Gastroesophageal sphincter (tissue), 3 donors: ENCODE measurements at regions not wholly inside any gene's neighbourhood (a gene's known extent, or its start where the extent isn't known, plus 50 kb on each side); places are given as distances from the start of the nearest gene placed in this dataset.
"Not testable (repeated sequence)": the region's sequence is repeated elsewhere in the genome, so short reads cannot be mapped to it uniquely, and the experiment has no call there.

ENCODE experiments used
- POLR2AphosphoS5 ChIP-seq: sonication (generic); formaldehyde crosslinking; IDR thresholded peaks from one replicate; pipeline ENCODE4 v1.6.1; 2017; ENCODE audit warnings: antibody characterized with exemption
- TF ChIP-seq, protein P1 (sequence below), 4 experiments: fragments of 200-600 bp in 2 of 4; fragments of 450-650 bp in 2 of 4; sonication (generic) in 1 of 4; IDR thresholded peaks; one replicate each; pipeline ENCODE4 v1.5.1; 2017 to 2019; ENCODE audit warnings: antibody characterized with exemption in 4 of 4, mild to moderate bottlenecking in 2 of 4, moderate library complexity in 2 of 4

DNA sequence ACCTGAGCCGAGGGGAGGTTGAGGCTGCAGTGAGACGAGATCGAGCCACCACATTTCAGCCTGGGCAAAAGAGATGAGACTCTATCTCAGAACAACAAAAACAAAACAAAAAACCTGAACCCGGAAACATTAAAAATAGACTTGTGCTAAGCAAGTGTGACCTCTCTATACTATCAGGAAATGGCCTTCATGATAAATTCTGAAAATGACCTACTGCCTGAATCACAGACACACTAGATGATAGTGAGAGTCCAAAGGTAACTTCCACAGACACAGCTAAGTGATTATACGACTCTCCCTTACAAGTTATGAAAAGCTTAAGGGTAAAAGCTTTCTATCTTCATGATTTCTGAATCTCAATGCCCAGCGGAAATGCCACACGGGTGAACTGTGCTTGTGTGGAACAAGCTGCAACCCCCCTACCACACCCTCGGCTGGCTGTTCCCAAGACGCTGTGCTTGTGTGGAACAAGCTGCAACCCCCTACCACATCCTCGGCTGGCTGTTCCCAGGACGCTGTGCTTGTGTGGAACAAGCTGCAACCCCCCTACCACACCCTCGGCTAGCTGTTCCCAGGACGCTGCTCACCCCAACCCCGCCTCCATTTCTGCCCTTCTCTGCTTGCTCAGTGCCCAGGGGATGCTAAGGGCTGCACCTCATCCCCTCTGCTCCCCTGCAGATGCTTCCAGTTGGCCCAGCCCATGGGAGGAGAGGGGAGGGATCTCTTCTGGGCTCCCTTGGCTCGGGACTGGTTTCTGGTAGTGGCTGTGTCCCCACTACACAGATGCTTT, 56.2 kb upstream of the TNK2 start:
- TF ChIP-seq POLR2AphosphoS5 = not testable (repeated sequence)
- TF ChIP-seq, protein P1, sequence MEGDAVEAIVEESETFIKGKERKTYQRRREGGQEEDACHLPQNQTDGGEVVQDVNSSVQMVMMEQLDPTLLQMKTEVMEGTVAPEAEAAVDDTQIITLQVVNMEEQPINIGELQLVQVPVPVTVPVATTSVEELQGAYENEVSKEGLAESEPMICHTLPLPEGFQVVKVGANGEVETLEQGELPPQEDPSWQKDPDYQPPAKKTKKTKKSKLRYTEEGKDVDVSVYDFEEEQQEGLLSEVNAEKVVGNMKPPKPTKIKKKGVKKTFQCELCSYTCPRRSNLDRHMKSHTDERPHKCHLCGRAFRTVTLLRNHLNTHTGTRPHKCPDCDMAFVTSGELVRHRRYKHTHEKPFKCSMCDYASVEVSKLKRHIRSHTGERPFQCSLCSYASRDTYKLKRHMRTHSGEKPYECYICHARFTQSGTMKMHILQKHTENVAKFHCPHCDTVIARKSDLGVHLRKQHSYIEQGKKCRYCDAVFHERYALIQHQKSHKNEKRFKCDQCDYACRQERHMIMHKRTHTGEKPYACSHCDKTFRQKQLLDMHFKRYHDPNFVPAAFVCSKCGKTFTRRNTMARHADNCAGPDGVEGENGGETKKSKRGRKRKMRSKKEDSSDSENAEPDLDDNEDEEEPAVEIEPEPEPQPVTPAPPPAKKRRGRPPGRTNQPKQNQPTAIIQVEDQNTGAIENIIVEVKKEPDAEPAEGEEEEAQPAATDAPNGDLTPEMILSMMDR (IDR thresholded peaks at IDR 0.05) = not testable (repeated sequence)
